Endothelial cell of umbilical vein (primary cell): ENCODE measurements at regions not wholly inside any gene's neighbourhood (a gene's known extent, or its start where the extent isn't known, plus 50 kb on each side); places are given as distances from the start of the nearest gene placed in this dataset.

ENCODE experiments used
- BruUV-seq: library from RNA; stranded (reverse); fragments of 400-500 nt; replicated peaks from 2 replicates; lab custom pipeline; 2021; lab: Mats Ljungman, UMichigan
- CTCF ChIA-PET: fragments of 300-600, 350-600 bp; sonication (Branson Sonifier 250); formaldehyde crosslinking; loops from one replicate; lab custom pipeline; 2021; ENCODE audit warnings: antibody characterized with exemption, inconsistent platforms; lab: Charles Lee
- POLR2A ChIA-PET: fragments of 300-600, 350-600 bp; sonication (Branson Sonifier 250); formaldehyde crosslinking; loops from one replicate; lab custom pipeline; 2021; ENCODE audit warnings: antibody characterized with exemption, inconsistent platforms; lab: Charles Lee
- DNase-seq: peaks from one replicate; pipeline ENCODE4 v3.0.0-alpha.2; 2011; ENCODE audit warnings: low read depth, low spot score
- FAIRE-seq: peaks from 2 replicates; lab custom pipeline; 2011; peaks lifted over from hg19 to GRCh38; lab: Jason Lieb, UNC
- H2AFZ ChIP-seq: 2 replicates; pipeline ENCODE4 v1.6.0; 2012; ENCODE audit warnings: low read depth, low read length, control low read depth, inconsistent platforms
- H3K27ac ChIP-seq: 2 replicates; pipeline ENCODE4 v1.5.1; 2011; ENCODE audit warnings: low read depth, mild to moderate bottlenecking, control low read depth, low read length, moderate library complexity; ENCODE audit not compliant: insufficient read depth
- H3K27me3 ChIP-seq, 2 experiments: 2 replicates each; pipeline versions ENCODE4 v1.6.0 to v1.6.1; 2011; ENCODE audit warnings: low read length in 2 of 2, mixed read lengths in 1 of 2; ENCODE audit not compliant: control insufficient read depth in 2 of 2, insufficient read depth in 2 of 2
- H3K36me3 ChIP-seq, 2 experiments: 2 replicates in 1 of 2; 3 replicates in 1 of 2; pipeline ENCODE4 v1.5.1; 2011; ENCODE audit warnings: low read length in 2 of 2, mild to moderate bottlenecking in 1 of 2, moderate library complexity in 1 of 2; ENCODE audit not compliant: control insufficient read depth in 2 of 2, insufficient read depth in 2 of 2; ENCODE audit errors: extremely low read depth in 1 of 2
- H3K4me1 ChIP-seq: 3 replicates; pipeline ENCODE4 v1.5.1; 2011; ENCODE audit warnings: mild to moderate bottlenecking, low read length; ENCODE audit not compliant: control insufficient read depth, insufficient read depth; ENCODE audit errors: extremely low read depth
- H3K4me2 ChIP-seq: 2 replicates; pipeline ENCODE4 v1.6.1; 2011; ENCODE audit warnings: low read length, control low read depth, mixed read lengths; ENCODE audit not compliant: insufficient read depth
- H3K4me3 ChIP-seq, 3 experiments: fragments of 200-600 bp in 1 of 3; sonication (generic), shearing (Covaris generic) in 1 of 3; replicated peaks in 1 of 3; 2 replicates each; pipeline ENCODE4 v1.5.1; 2011 to 2016; ENCODE audit warnings: control low read depth in 3 of 3, low read length in 3 of 3, mild to moderate bottlenecking in 2 of 3, inconsistent platforms in 1 of 3, low read depth in 1 of 3, moderate library complexity in 1 of 3; ENCODE audit not compliant: insufficient read depth in 1 of 3
- H3K79me2 ChIP-seq: 2 replicates; pipeline ENCODE4 v1.6.0; 2012; ENCODE audit warnings: low read length, inconsistent platforms; ENCODE audit not compliant: control insufficient read depth, insufficient read depth
- H3K9ac ChIP-seq: replicated peaks from 2 replicates; pipeline ENCODE3; 2011; ENCODE audit warnings: low read length, control low read depth; ENCODE audit not compliant: insufficient read depth; ENCODE audit errors: extremely low read depth
- H3K9me1 ChIP-seq: replicated peaks from 3 replicates; pipeline ENCODE4 v1.6.0; 2011; ENCODE audit warnings: mild to moderate bottlenecking, low read length; ENCODE audit not compliant: control insufficient read depth, insufficient read depth; ENCODE audit errors: extremely low read depth
- H3K9me3 ChIP-seq: replicated peaks from 2 replicates; pipeline ENCODE4 v1.5.1; 2012; ENCODE audit warnings: low read length, inconsistent platforms; ENCODE audit not compliant: control insufficient read depth, insufficient read depth
- H4K20me1 ChIP-seq: replicated peaks from 2 replicates; pipeline ENCODE3; 2011; ENCODE audit warnings: mild to moderate bottlenecking, low read length; ENCODE audit not compliant: control insufficient read depth, insufficient read depth; ENCODE audit errors: extremely low read depth
- FOS ChIP-seq: IDR thresholded peaks from 2 replicates; pipeline ENCODE4 v1.6.1; 2011; ENCODE audit warnings: mild to moderate bottlenecking, low read length, moderate library complexity, borderline replicate concordance; ENCODE audit not compliant: insufficient read depth
- JUN ChIP-seq: IDR thresholded peaks from 2 replicates; pipeline ENCODE4 v1.6.1; 2011; ENCODE audit warnings: borderline replicate concordance, low read depth; ENCODE audit not compliant: insufficient read length, insufficient read depth
- MYC ChIP-seq: IDR thresholded peaks from one replicate; pipeline ENCODE4 v1.6.1; 2011; ENCODE audit warnings: mild to moderate bottlenecking, low read depth, low read length
- POLR2A ChIP-seq: IDR thresholded peaks from 2 replicates; pipeline ENCODE4 v1.6.1; 2012; ENCODE audit warnings: low read depth, mild to moderate bottlenecking, control low read depth, low read length
- dilution Hi-C: fragments of 300-500 bp; cut with MboI; formaldehyde crosslinking; loops from one replicate; pipeline ENCODE4 v1.15.0; 2019; ENCODE audit warnings: low sequenced_read_pairs; ENCODE audit not compliant: extremely low pct_ligation_motif_present
- intact Hi-C: fragments of 100-400 bp; cut with micrococcal nuclease; formaldehyde crosslinking; loops from one replicate; pipeline ENCODE4 v1.10.0; 2022
- TF ChIP-seq, protein P1 (sequence below), 2 donors: IDR thresholded peaks; 1 replicate in 1 of 2; 2 replicates in 1 of 2; pipeline ENCODE4 v1.5.1; 2011; ENCODE audit warnings: low read length in 2 of 2, mild to moderate bottlenecking in 2 of 2, moderate library complexity in 2 of 2, control low read depth in 1 of 2, inconsistent platforms in 1 of 2, low read depth in 1 of 2; ENCODE audit not compliant: insufficient read depth in 1 of 2; ENCODE audit errors: extremely low read depth in 1 of 2

GRCh38 chr2:8578335-8579244 is 103.3 kb upstream of the ID2 start:
- TF ChIP-seq MYC (no peak), POLR2A (no peak)
- TF ChIP-seq, protein P1, sequence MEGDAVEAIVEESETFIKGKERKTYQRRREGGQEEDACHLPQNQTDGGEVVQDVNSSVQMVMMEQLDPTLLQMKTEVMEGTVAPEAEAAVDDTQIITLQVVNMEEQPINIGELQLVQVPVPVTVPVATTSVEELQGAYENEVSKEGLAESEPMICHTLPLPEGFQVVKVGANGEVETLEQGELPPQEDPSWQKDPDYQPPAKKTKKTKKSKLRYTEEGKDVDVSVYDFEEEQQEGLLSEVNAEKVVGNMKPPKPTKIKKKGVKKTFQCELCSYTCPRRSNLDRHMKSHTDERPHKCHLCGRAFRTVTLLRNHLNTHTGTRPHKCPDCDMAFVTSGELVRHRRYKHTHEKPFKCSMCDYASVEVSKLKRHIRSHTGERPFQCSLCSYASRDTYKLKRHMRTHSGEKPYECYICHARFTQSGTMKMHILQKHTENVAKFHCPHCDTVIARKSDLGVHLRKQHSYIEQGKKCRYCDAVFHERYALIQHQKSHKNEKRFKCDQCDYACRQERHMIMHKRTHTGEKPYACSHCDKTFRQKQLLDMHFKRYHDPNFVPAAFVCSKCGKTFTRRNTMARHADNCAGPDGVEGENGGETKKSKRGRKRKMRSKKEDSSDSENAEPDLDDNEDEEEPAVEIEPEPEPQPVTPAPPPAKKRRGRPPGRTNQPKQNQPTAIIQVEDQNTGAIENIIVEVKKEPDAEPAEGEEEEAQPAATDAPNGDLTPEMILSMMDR (IDR thresholded peaks at IDR 0.05; ENCODE audit: extremely low read depth in 1 of 2, insufficient read depth in 1 of 2, low read depth in 1 of 2, low read length in 2 of 2): no peak
- intact Hi-C loops (no loop called here), dilution Hi-C loops (no loop called here)
- ChIA-PET POLR2A (no interaction called here), CTCF (no interaction called here)
- Histone ChIP-seq H3K79me2 (no peaks in the 10 kb centered on the region), H2AFZ (no peak overlapping the region), H3K4me3 (no peak overlapping the region), H4K20me1 (no peaks in the 10 kb centered on the region), H3K36me3 (no peaks in the 10 kb centered on the region), H3K4me2 (no peak overlapping the region), H3K27ac (no peak overlapping the region), H3K4me1 (no peaks in the 10 kb centered on the region), H3K9ac (no peak overlapping the region), H3K9me1 (no peaks in the 10 kb centered on the region), H3K27me3 (no peaks in the 10 kb centered on the region), H3K9me3 (no peaks in the 10 kb centered on the region)
- DNase-seq: no peak
- no TSS peak for BruUV-seq
- no peak for FAIRE-seq

DNA sequence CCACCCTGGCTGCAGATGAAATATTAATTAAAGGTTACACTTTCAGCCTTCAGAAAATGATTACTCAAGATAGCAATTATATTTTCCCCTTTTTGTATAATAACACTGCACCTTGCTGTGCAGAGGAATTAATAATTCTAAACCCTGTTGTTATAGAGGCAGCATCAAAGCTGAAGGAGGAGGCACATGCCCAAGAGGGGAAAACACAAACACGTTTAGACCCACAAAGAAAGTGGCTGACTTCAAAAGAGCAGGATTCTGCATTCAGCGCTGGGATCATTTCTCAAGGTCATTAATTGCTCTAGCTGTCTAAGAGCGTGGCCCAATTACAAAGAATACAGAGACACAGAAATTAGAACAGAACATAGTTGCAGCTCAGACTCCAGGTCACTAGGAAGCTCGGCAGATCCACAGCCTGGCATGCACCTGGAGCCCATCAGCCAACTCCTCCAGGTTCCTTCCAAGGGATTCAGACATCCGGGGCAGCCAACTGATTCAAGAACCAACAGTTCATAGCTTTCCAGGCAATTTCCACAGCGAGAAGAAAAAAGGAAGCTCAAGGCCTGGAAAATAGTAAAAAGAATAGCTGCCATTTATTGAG is 102.3 kb upstream of the ID2 start:
- no TSS peak for BruUV-seq
- no peak for DNase-seq
- FAIRE-seq: no peak
- ChIA-PET POLR2A (no interaction called here), CTCF (no interaction called here)
- Histone ChIP-seq H3K4me1 (no peaks in the 10 kb centered on the region), H3K79me2 (no peaks in the 10 kb centered on the region), H3K27me3 (no peaks in the 10 kb centered on the region), H3K36me3 (no peaks in the 10 kb centered on the region), H3K9me1 (no peaks in the 10 kb centered on the region), H3K4me2 (no peak overlapping the region), H4K20me1 (no peaks in the 10 kb centered on the region), H3K27ac (no peak overlapping the region), H2AFZ (no peak overlapping the region), H3K9ac (no peak overlapping the region), H3K9me3 (no peaks in the 10 kb centered on the region), H3K4me3 (no peak overlapping the region)
- intact Hi-C loops (loop anchor here (5.0 kb wide), 1 partner anchor 98 kb away; no protein-coding TSS in a partner anchor), dilution Hi-C loops (no loop called here)
- TF ChIP-seq, protein P1 (IDR thresholded peaks at IDR 0.05; ENCODE audit: extremely low read depth in 1 of 2, insufficient read depth in 1 of 2, low read depth in 1 of 2, low read length in 2 of 2): no peak
- TF ChIP-seq JUN (no peak), FOS (no peak), MYC (no peak), POLR2A (no peak)
